A673 (cell line): ENCODE measurements at regions not wholly inside any gene's neighbourhood (a gene's known extent, or its start where the extent isn't known, plus 50 kb on each side); places are given as distances from the start of the nearest gene placed in this dataset.

Experiments used
- BruUV-seq: library from RNA; stranded (reverse); fragments of 400-500 nt; replicated peaks from 2 replicates; lab custom pipeline; 2021; lab: Mats Ljungman, UMichigan
- CTCF ChIA-PET: fragments of 300-600 bp; sonication (Branson Sonifier 250); formaldehyde crosslinking; loops from one replicate; lab custom pipeline; 2022; ENCODE audit warnings: antibody characterized with exemption; lab: Charles Lee
- POLR2A ChIA-PET: fragments of 300-600 bp; sonication (Branson Sonifier 250); formaldehyde crosslinking; loops from one replicate; lab custom pipeline; 2022; ENCODE audit warnings: antibody characterized with exemption; ENCODE audit not compliant: low non-redundant PET; lab: Charles Lee
- DNase-seq: peaks from one replicate; pipeline ENCODE4 v3.0.0-alpha.2; 2015; ENCODE audit warnings: low spot score
- H3K27ac ChIP-seq: fragments of 200-600 bp; sonication (generic); 2 replicates; pipeline ENCODE4 v1.5.1; 2016; ENCODE audit warnings: mixed run types, low read depth, mild to moderate bottlenecking, mixed read lengths, antibody characterized with exemption, low read length; ENCODE audit not compliant: poor library complexity, severe bottlenecking
- H3K27me3 ChIP-seq: fragments of 200-600 bp; sonication (generic); replicated peaks from 2 replicates; pipeline ENCODE4 v1.6.1; 2017; ENCODE audit warnings: mixed run types, low read depth, mild to moderate bottlenecking, mixed read lengths, antibody characterized with exemption, low read length; ENCODE audit not compliant: insufficient read depth, poor library complexity
- H3K36me3 ChIP-seq: fragments of 200-600 bp; sonication (generic); 2 replicates; pipeline ENCODE4 v1.6.1; 2016; ENCODE audit warnings: mixed run types, mild to moderate bottlenecking, mixed read lengths, antibody characterized with exemption, low read length; ENCODE audit not compliant: insufficient read depth, poor library complexity, severe bottlenecking
- H3K4me1 ChIP-seq: fragments of 200-600 bp; sonication (generic); 2 replicates; pipeline ENCODE4 v1.6.1; 2017; ENCODE audit warnings: mixed run types, mild to moderate bottlenecking, mixed read lengths, antibody characterized with exemption, low read length; ENCODE audit not compliant: insufficient read depth, poor library complexity, severe bottlenecking
- H3K4me3 ChIP-seq: fragments of 200-600 bp; sonication (generic); 2 replicates; pipeline ENCODE4 v1.5.1; 2016; ENCODE audit warnings: low read depth, mixed run types, mild to moderate bottlenecking, mixed read lengths, low read length; ENCODE audit not compliant: poor library complexity, severe bottlenecking
- H3K9me3 ChIP-seq: fragments of 200-600 bp; sonication (generic); 2 replicates; pipeline ENCODE4 v1.6.1; 2016; ENCODE audit warnings: mixed run types, low read depth, mild to moderate bottlenecking, mixed read lengths, antibody characterized with exemption, low read length; ENCODE audit not compliant: poor library complexity, severe bottlenecking
- EZH2 ChIP-seq: fragments of 200-600 bp; sonication (generic); IDR thresholded peaks from 2 replicates; pipeline ENCODE4 v1.6.1; 2017; ENCODE audit warnings: borderline replicate concordance, low read depth, mild to moderate bottlenecking, mixed read lengths, antibody characterized with exemption, low read length; ENCODE audit not compliant: poor library complexity, severe bottlenecking
- intact Hi-C: fragments of 100-400 bp; cut with micrococcal nuclease; formaldehyde crosslinking; loops from one replicate; pipeline ENCODE4 v1.10.0; 2022; ENCODE audit not compliant: unreplicated experiment
- TF ChIP-seq, protein P1 (sequence below): fragments of 300-800, 200-600 bp; sonication (generic); conservative IDR thresholded peaks from 2 replicates; pipeline ENCODE4 v1.5.1; 2017; ENCODE audit warnings: low read depth, mild to moderate bottlenecking, antibody characterized with exemption, low read length, moderate library complexity, mixed read lengths

GRCh38 chr12:90683871-90684270 is 271.1 kb downstream of the CCER1 start:
- Histone ChIP-seq H3K4me1 (no peaks in the 10 kb centered on the region), H3K4me3 (no peak overlapping the region), H3K27me3 (no peaks in the 10 kb centered on the region), H3K27ac (no peak overlapping the region), H3K9me3 (no peaks in the 10 kb centered on the region), H3K36me3 (no peaks in the 10 kb centered on the region)
- no peak for TF ChIP-seq EZH2
- TF ChIP-seq, protein P1, sequence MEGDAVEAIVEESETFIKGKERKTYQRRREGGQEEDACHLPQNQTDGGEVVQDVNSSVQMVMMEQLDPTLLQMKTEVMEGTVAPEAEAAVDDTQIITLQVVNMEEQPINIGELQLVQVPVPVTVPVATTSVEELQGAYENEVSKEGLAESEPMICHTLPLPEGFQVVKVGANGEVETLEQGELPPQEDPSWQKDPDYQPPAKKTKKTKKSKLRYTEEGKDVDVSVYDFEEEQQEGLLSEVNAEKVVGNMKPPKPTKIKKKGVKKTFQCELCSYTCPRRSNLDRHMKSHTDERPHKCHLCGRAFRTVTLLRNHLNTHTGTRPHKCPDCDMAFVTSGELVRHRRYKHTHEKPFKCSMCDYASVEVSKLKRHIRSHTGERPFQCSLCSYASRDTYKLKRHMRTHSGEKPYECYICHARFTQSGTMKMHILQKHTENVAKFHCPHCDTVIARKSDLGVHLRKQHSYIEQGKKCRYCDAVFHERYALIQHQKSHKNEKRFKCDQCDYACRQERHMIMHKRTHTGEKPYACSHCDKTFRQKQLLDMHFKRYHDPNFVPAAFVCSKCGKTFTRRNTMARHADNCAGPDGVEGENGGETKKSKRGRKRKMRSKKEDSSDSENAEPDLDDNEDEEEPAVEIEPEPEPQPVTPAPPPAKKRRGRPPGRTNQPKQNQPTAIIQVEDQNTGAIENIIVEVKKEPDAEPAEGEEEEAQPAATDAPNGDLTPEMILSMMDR: no peak
- no peak for DNase-seq
- intact Hi-C loops: no loop called here
- ChIA-PET CTCF (no interaction called here), POLR2A (no interaction called here)
- BruUV-seq: no TSS peak

DNA sequence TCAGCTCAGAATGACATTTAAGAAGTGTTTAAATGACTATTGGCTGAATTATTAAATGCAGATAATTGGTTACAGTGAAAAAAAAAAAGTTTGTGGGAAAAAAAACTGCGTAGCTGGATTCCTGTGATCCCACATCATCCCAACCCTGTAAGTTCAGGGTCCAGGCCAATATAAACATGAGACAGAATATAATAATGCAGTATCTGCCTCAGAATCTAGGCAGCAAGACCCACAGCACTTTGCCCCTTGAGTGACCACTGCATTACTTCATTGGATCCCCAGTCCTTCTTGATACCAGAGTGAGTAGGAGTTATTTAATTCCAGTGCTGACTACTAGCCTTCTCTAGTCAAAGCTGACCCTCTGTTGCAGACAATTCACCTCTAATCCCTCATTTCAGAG is 272.6 kb downstream of the CCER1 start:
- BruUV-seq: no TSS peak
- ChIA-PET POLR2A (no interaction called here), CTCF (no interaction called here)
- DNase-seq: no peak
- H3K27ac ChIP-seq: no peak overlapping the region
- no peak overlapping the region for H3K4me3 ChIP-seq
- H3K27me3 ChIP-seq: no peaks in the 10 kb centered on the region
- TF ChIP-seq, protein P1: no peak
- no peak for TF ChIP-seq EZH2
- H3K4me1 ChIP-seq: no peaks in the 10 kb centered on the region
- intact Hi-C loops: no loop called here
- no peaks in the 10 kb centered on the region for H3K36me3 ChIP-seq
- H3K9me3 ChIP-seq: no peaks in the 10 kb centered on the region

DNA sequence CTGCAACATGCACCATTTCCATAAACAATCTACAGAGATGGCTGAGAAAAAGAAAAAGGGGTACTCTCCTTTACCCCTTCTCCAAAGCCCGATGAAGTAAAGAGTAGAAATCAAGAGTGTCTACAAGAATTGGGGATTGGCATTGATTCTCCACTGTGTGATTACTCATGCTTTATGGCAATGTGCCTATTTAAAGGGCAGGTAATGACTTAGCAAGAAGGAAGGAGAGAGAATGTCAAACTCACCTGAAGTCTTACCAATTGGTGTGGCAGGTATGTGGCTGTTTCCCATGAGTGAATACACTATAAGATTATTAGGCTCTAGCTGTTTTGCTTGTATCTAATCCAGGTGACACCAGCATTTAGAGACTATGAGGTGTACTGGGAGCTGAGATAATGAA is 275.3 kb downstream of the CCER1 start:
- H3K36me3 ChIP-seq: no peaks in the 10 kb centered on the region
- no peaks in the 10 kb centered on the region for H3K27me3 ChIP-seq
- intact Hi-C loops: no loop called here
- no peak for TF ChIP-seq EZH2
- TF ChIP-seq, protein P1: no peak
- no peaks in the 10 kb centered on the region for H3K4me1 ChIP-seq
- H3K9me3 ChIP-seq: no peaks in the 10 kb centered on the region
- ChIA-PET POLR2A (no interaction called here), CTCF (no interaction called here)
- no TSS peak for BruUV-seq
- no peak for DNase-seq
- no peak overlapping the region for H3K27ac ChIP-seq
- no peak overlapping the region for H3K4me3 ChIP-seq
